G401 (cell line): ENCODE measurements at regions not wholly inside any gene's neighbourhood (a gene's known extent, or its start where the extent isn't known, plus 50 kb on each side); places are given as distances from the start of the nearest gene placed in this dataset.

ENCODE experiments used
- DNase-seq: peaks from one replicate; pipeline ENCODE4 v3.0.0-alpha.2; 2015; ENCODE audit warnings: low spot score
- in situ Hi-C: cut with HindIII; loops from 2 replicates; pipeline ENCODE4 v1.10.0; 2016; ENCODE audit warnings: low sequenced_read_pairs, mixed read lengths

- no peak for DNase-seq
- in situ Hi-C loops = no loop called here
Measured at GRCh38 chr2:8297376-8298231, 384.3 kb upstream of the ID2 start.

DNA sequence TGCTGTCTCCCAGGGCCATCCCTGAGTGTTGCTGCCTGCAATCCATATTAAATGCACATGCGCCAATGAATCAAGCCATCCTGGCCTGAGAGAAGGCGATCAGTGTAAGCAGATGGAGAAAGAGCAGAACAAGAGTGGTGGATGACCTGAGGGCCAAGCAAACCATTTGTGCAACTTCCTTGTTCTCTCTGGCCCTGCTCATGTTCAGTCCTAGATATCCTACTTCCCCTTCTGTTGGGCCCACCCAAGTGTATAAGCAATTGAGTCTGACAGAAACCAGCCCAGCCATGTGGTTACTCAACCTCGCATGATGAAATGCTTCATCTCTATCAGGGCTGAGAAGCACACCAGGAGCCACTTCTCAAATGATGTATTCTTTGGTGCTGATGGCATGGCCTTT, 383.1 kb upstream of the ID2 start:
- peak; percentile 8 for DNase-seq
- in situ Hi-C loops = no loop called here

DNA sequence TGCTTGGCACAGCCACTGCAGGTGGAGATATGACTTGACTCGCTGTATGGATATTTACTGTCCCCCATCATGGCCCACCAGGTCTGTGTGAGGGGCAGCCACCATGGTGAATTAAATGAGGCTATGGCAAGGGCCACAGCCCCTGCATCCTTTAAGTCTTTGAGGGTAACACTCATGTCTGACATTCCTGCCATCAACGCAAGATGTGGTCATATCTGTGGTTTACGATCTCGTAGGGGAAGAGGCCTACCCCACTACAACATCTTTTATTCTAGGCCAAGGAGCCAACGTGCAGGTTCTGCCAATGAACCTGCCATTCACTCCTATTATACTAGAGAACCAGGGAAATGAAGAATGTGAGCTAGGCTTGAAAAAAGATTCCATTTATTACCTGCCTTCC, 381.6 kb upstream of the ID2 start:
- in situ Hi-C loops = no loop called here
- no peak for DNase-seq

GRCh38 chr2:8300905-8301304, 381.0 kb upstream of the ID2 start:
- DNase-seq = no peak
- in situ Hi-C loops = no loop called here

GRCh38 chr2:8303322-8303832, 378.5 kb upstream of the ID2 start:
- no peak for DNase-seq
- in situ Hi-C loops = no loop called here

- no peak for DNase-seq
- in situ Hi-C loops = no loop called here
Measured at GRCh38 chr2:8304821-8305766, 376.8 kb upstream of the ID2 start.

DNA sequence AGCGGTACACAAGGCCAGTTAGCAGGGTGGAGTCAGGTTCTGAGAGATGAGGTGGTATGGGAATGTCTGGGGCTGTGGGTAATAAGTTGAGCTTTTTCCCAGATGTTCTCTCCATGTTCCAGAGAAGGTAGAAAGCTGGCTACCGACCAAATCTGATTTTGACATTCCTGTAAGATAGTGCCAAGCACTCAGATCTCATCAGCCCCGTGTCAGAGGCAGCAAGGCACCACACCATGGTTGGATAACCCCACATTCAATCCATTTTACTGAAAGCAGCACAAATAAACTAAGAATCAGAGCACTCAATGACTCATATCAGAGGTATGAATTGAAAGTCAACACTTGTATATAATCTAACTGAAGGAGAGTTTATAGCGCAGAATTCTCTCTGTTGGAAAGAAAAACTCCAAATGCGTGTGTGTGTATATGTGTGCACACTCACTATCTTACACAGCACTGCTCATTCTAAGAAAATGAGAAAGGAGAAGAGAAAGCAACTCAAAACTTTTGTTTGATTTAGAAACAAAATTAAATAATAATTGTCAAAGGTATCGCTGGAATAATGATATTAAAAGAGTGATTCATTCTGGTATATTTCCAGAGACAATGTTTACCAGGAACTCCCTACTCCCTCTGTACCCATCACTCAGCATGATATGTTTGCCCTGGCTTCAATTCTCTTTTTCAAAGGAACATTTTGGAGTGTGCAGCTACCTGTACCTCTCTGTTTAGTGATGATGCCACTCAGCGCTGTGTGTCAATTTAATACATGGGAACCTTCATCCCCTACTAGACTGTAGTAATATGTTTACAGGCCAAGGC, 375.1 kb upstream of the ID2 start:
- in situ Hi-C loops = no loop called here
- DNase-seq = no peak

DNA sequence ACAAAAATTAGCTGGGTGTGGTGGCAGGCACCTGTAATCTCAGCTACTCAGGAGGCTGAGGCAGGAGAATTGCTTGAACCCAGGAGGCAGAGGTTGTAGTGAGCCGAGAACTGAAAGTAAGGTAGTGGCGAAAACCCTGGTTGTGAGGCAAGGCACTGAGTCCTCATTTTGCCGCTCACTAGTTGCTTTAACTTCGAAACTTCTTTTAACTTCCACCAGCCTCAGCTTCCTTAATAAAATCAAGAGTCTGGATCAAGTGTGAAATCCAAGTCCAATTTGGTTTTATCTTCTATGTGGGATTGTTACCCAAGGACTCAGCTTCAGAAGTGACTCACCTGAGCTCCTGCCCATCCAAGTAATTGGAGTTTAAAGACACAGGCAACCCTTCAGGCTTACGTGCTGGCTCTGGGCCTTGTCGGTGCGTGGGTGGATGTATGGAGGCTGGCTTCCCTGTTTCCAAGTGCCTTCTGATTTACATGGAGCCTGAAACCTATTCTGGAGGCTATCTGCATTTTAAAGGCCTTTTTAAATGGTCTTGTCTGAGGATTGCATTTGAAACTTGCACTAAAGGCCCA, 374.2 kb upstream of the ID2 start:
- no peak for DNase-seq
- in situ Hi-C loops = no loop called here

- in situ Hi-C loops = no loop called here
- DNase-seq = no peak
Measured at GRCh38 chr2:8309131-8309530, 372.7 kb upstream of the ID2 start.

- in situ Hi-C loops = no loop called here
- no peak for DNase-seq
Measured at GRCh38 chr2:8310557-8311455, 371.1 kb upstream of the ID2 start.

GRCh38 chr2:8312221-8312620, 369.6 kb upstream of the ID2 start:
- no peak for DNase-seq
- in situ Hi-C loops = no loop called here

DNA sequence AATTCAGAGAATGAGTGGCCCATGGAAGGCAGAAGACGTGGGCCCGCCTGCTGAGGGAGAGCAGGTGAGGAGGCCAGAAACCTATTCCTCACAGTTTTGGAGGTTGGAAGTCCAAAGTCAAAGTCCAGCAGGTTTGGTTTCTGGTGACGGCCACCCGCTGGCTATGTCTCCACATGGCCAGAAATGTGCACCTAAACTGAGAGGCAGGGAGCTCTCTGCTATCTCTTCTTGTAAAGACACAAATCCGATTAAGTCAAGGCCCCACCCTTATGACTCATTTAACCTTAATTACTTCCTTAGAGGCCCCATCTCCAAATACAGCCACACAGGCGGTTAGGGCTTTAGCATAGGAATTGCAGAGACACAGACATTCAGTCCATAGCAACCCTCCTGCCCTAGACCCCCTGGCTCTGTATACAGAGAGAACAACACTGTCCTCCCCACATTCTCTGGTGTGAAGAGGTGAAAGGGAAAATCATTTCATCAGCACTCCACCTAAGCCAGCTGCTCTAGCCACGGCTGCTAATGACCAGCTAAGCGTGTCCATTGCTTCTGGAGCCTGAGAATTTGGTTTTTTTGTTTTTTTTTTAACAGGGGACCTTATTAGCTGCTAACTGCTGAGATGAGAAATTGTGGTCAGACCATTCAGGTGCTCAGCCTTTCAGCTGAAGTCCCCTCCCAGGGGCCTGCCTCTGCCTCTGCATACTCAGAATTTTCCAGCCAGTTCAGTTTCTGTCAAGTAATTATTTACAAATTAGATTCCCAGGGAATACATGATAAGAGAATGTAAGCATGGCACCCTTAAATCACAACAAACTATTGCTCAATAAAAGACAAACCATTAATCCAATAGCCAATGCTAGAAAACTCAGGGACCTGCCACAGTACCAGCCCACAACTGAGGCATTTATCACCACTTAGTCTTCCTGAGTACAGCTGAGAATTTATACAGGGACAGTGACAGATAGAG, 368.7 kb upstream of the ID2 start:
- in situ Hi-C loops = no loop called here
- no peak for DNase-seq

- in situ Hi-C loops = no loop called here
- DNase-seq = no peak
Measured at GRCh38 chr2:8314063-8314462, 367.8 kb upstream of the ID2 start.

DNA sequence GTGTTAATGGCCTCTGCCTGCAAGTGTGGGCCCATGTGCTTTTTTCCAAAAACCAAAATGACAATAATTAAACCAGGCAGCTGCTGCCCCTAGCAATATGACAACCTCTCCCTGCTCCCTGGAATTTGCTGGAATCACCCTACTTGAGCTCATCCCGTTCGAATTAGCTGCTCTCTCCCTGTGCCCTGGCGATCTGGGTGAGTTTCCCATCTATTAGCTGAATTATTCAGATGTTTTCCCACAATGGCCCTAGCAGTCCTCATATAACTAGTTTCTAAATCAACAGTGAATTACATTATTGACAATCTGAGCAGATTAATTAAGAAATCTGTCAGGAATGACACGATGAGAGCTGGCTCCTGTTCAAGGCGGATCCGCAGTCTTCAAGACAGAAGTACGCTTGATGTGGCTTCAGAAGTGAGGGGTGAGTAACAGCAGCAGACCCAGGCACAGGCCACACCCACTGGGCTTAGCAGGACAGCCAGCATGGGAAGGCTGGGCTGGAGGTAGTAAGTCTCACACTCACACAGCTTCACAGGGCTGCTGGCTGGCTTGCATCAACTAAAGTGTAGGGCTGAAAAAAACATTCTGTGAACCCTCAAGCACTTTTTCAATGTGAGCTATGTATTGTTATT, 366.2 kb upstream of the ID2 start:
- in situ Hi-C loops = no loop called here
- no peak for DNase-seq

- DNase-seq = no peak
- in situ Hi-C loops = no loop called here
Measured at GRCh38 chr2:8316356-8316755, 365.5 kb upstream of the ID2 start.

GRCh38 chr2:8317418-8317817, 364.4 kb upstream of the ID2 start:
- in situ Hi-C loops = no loop called here
- DNase-seq = no peak

DNA sequence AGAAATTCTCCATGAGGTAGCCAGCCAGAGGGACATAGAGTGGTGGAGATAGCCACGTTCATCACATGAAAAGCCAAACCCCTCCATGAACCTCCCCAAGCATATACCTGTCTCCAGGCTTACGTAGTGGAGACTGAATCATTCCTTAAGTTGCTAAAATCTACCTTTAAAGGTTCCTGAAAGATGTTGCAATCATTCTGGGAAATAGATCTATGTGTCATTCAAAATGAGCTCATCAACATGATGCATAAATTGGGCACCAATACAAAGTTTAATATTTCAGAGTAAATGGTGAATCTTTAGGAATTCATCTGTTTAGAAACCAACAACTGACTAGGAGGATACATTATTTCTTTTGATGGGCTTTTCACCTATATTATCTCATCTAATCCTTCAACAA, 362.6 kb upstream of the ID2 start:
- in situ Hi-C loops = no loop called here
- no peak for DNase-seq
